ENCODE measurements at regions not wholly inside any gene's neighbourhood (a gene's known extent, or its start where the extent isn't known, plus 50 kb on each side); places are given as distances from the start of the nearest gene placed in this dataset.

DNA sequence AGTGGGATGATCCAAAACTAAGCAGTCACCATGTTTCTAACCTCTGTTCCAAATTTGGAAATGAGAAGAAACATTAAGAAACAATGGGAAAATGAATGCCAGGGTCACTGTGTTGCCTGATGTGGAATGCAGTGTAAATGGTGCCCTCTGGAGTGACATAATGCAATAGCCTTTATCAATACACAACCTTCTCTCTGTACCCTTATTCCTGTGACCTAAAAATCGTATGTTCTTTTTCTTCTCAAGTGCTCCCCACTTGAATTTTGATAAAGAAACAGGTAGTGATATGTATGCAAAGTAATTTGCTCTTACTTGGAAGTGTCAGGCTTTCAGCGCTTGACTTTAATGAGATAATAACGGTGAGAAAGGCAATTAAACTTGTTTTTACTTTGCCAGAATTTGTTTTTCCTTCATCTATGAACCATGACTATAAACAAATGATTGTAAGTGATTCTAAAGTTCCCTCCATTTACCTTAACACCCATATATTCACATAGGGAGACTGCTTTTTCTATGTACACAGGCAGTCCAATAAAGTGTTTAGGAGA lies 145.8 kb upstream of the THRB start:
- intact Hi-C loops (cut with DNase I): no loop called here
- no peak for DNase-seq (ENCODE audit: extremely low spot score in 2 of 2)

DNA sequence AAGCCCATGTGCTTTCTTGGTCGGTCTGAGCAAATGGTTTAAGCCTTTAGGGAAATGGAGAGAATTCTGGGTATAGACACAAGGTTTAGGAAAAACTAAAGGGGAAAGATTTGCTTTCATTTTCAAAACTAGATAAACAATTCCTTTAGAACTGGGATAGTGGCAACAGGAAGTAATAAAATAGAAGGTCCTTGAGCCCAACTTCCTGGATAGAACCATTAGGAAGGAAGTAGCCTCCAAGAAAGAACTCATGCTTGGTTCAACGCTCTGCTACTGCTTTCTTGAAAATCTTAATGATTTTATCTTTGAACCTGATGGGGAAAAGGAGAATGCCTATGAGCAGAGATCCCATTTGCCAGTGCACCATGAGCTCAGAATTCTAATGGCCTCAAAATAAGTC lies 147.0 kb upstream of the THRB start:
- intact Hi-C loops (cut with DNase I): no loop called here
- no peak overlapping the region for H3K27ac ChIP-seq
- H3K9me3 ChIP-seq: no peaks in the 10 kb centered on the region
- H3K4me1 ChIP-seq: peaks cover 10% of the 10 kb centered on the region
- DNase-seq (ENCODE audit: extremely low spot score in 2 of 2): no peak
- no peak overlapping the region for H3K4me3 ChIP-seq
- H3K36me3 ChIP-seq: no peaks in the 10 kb centered on the region
- no peak for TF ChIP-seq POLR2A (IDR thresholded peaks at IDR 0.05)
- TF ChIP-seq, protein P1, sequence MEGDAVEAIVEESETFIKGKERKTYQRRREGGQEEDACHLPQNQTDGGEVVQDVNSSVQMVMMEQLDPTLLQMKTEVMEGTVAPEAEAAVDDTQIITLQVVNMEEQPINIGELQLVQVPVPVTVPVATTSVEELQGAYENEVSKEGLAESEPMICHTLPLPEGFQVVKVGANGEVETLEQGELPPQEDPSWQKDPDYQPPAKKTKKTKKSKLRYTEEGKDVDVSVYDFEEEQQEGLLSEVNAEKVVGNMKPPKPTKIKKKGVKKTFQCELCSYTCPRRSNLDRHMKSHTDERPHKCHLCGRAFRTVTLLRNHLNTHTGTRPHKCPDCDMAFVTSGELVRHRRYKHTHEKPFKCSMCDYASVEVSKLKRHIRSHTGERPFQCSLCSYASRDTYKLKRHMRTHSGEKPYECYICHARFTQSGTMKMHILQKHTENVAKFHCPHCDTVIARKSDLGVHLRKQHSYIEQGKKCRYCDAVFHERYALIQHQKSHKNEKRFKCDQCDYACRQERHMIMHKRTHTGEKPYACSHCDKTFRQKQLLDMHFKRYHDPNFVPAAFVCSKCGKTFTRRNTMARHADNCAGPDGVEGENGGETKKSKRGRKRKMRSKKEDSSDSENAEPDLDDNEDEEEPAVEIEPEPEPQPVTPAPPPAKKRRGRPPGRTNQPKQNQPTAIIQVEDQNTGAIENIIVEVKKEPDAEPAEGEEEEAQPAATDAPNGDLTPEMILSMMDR (IDR thresholded peaks at IDR 0.05): no peak
- H3K27me3 ChIP-seq: no peaks in the 10 kb centered on the region

More for the DNA sequence above, 145.8 kb upstream of the THRB start:
- Histone ChIP-seq H3K9me3 (no peaks in the 10 kb centered on the region), H3K36me3 (no peaks in the 10 kb centered on the region), H3K4me1 (peaks cover 10% of the 10 kb centered on the region), H3K27me3 (no peaks in the 10 kb centered on the region), H3K27ac (no peak overlapping the region), H3K4me3 (no peak overlapping the region)
- TF ChIP-seq, protein P1 (IDR thresholded peaks at IDR 0.05): peak in 1 of 3 experiments; percentile 39
- TF ChIP-seq POLR2AphosphoS5 (IDR thresholded peaks at IDR 0.05; ENCODE audit: insufficient read depth in 1 of 2, low read depth in 1 of 2): no peak

DNA sequence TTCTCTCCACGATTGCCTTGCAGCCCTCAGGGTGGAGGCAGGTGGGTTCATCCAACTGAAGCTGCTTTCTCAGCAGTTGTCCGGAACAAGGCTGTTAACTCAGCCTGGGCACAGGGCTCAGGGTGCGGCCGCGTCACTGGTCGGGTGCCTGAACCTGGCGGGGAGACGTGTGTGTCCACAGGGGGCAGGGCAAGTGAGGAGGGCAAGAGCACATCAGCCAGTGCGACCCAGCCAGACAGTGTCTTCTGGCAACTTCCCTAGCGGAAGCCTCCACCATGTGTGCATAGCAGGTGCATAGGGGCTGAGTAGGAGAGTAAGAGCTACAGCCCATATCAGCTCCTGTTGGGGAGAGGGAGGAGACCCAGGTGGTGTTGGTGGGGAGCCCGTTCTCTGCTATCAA lies 150.4 kb upstream of the THRB start:
- H3K4me3 ChIP-seq: no peak overlapping the region
- no peaks in the 10 kb centered on the region for H3K9me3 ChIP-seq
- intact Hi-C loops (cut with DNase I): no loop called here
- H3K36me3 ChIP-seq: no peaks in the 10 kb centered on the region
- TF ChIP-seq POLR2A (IDR thresholded peaks at IDR 0.05): no peak
- TF ChIP-seq, protein P1 (IDR thresholded peaks at IDR 0.05): no peak
- no peak for TF ChIP-seq POLR2AphosphoS5 (IDR thresholded peaks at IDR 0.05; ENCODE audit: insufficient read depth in 1 of 2, low read depth in 1 of 2)
- no peaks in the 10 kb centered on the region for H3K27me3 ChIP-seq
- H3K27ac ChIP-seq: no peak overlapping the region
- no peak for DNase-seq (ENCODE audit: extremely low spot score in 2 of 2)
- peaks cover 7% of the 10 kb centered on the region for H3K4me1 ChIP-seq

DNA sequence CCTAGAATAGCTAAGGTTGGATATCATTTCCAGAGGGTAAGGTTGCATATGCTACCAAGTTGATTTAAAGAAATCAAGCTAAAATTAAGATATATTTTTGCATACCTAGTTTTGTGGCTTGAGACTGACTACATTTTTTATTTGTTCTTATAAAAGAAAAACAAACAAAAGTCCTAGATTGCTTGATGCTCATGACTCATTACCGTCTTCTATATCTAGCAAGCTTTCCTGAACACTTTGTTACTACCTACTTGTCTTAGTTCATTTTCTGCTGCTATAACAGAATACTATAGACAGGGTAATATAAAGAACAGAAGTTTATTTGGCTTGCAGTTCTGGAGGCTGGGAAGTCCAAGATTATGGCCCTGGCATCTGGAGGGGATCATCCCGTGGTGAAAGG lies 152.1 kb upstream of the THRB start:
- H3K36me3 ChIP-seq: no peaks in the 10 kb centered on the region
- no peaks in the 10 kb centered on the region for H3K9me3 ChIP-seq
- H3K27ac ChIP-seq: no peak overlapping the region
- DNase-seq (ENCODE audit: extremely low spot score in 2 of 2): no peak
- no peaks in the 10 kb centered on the region for H3K27me3 ChIP-seq
- intact Hi-C loops (cut with DNase I): no loop called here
- TF ChIP-seq POLR2AphosphoS5 (IDR thresholded peaks at IDR 0.05; ENCODE audit: insufficient read depth in 1 of 2, low read depth in 1 of 2) (no peak), POLR2A (IDR thresholded peaks at IDR 0.05) (no peak)
- TF ChIP-seq, protein P1 (IDR thresholded peaks at IDR 0.05): no peak
- no peaks in the 10 kb centered on the region for H3K4me1 ChIP-seq
- H3K4me3 ChIP-seq: no peak overlapping the region

DNA sequence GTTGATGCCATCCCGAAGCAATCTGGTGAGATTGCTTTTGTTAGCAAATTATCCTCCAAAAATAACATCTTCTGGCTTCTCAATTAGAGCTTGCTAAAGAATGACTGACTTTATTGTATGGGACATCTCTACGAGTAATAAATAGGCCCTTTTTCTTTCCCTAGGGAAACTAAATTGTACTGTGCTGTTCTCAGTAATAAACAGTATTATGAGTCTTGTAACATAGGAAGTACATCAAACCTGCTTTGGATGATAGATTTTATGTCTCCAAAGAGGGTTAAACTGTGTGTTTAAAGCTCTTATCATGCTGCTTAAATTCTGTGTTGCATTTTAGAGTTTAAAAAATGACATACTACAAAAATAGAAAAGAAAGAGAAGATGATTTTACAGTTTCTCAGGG lies 153.4 kb upstream of the THRB start:
- H3K27ac ChIP-seq: no peak overlapping the region
- intact Hi-C loops (cut with DNase I): no loop called here
- TF ChIP-seq, protein P1 (IDR thresholded peaks at IDR 0.05): no peak
- no peak for TF ChIP-seq POLR2A (IDR thresholded peaks at IDR 0.05)
- no peak for TF ChIP-seq POLR2AphosphoS5 (IDR thresholded peaks at IDR 0.05; ENCODE audit: insufficient read depth in 1 of 2, low read depth in 1 of 2)
- DNase-seq (ENCODE audit: extremely low spot score in 2 of 2): no peak
- H3K27me3 ChIP-seq: no peaks in the 10 kb centered on the region
- no peaks in the 10 kb centered on the region for H3K36me3 ChIP-seq
- H3K9me3 ChIP-seq: no peaks in the 10 kb centered on the region
- H3K4me1 ChIP-seq: no peaks in the 10 kb centered on the region
- H3K4me3 ChIP-seq: no peak overlapping the region
